GM23338 (cell line): ENCODE measurements at regions not wholly inside any gene's neighbourhood (a gene's known extent, or its start where the extent isn't known, plus 50 kb on each side); places are given as distances from the start of the nearest gene placed in this dataset.
A peak's percentile ranks its signal among the peaks of the same experiment; 100 is the strongest.

Experiments
- ATAC-seq: fragments of 200-7000 bp; cut with Tn5 transposase; 3 replicates; pipeline ENCODE4 v1.9.1; 2020
- DNase-seq: peaks from one replicate; pipeline ENCODE4 v3.0.0-alpha.2; 2015; ENCODE audit warnings: low spot score
- H2AFZ ChIP-seq: fragments of 200-600 bp; sonication (generic); 2 replicates; pipeline ENCODE4 v1.8.0; 2016; ENCODE audit warnings: antibody characterized with exemption, mild to moderate bottlenecking, moderate library complexity
- H3F3A ChIP-seq: fragments of 200-600 bp; sonication (generic); replicated peaks from 2 replicates; pipeline ENCODE4 v1.8.0; 2017; ENCODE audit warnings: antibody characterized with exemption, mixed run types, low read depth
- H3K27ac ChIP-seq: fragments of 200-600 bp; sonication (generic); 2 replicates; pipeline ENCODE4 v1.6.1; 2016; ENCODE audit warnings: low read depth
- H3K27me3 ChIP-seq: fragments of 200-600 bp; sonication (generic); 2 replicates; pipeline ENCODE4 v1.8.0; 2016; ENCODE audit warnings: mild to moderate bottlenecking, mixed run types, moderate library complexity; ENCODE audit not compliant: insufficient read depth
- H3K36me3 ChIP-seq: fragments of 200-600 bp; sonication (generic); 2 replicates; pipeline ENCODE4 v1.8.0; 2016; ENCODE audit warnings: mild to moderate bottlenecking; ENCODE audit not compliant: insufficient read depth
- H3K4me1 ChIP-seq: fragments of 200-600 bp; sonication (generic); 2 replicates; pipeline ENCODE4 v1.8.0; 2016; ENCODE audit warnings: mild to moderate bottlenecking, moderate library complexity; ENCODE audit not compliant: insufficient read depth
- H3K4me2 ChIP-seq: fragments of 200-600 bp; sonication (generic); 2 replicates; pipeline ENCODE4 v1.7.1; 2017; ENCODE audit warnings: mixed run types
- H3K4me3 ChIP-seq: fragments of 200-600 bp; sonication (generic); 2 replicates; pipeline ENCODE4 v1.6.1; 2016; ENCODE audit warnings: mixed run types
- H3K79me2 ChIP-seq: fragments of 200-600 bp; sonication (generic); replicated peaks from 2 replicates; pipeline ENCODE4 v1.8.0; 2017; ENCODE audit warnings: mild to moderate bottlenecking; ENCODE audit not compliant: insufficient read depth
- H3K9me2 ChIP-seq: fragments of 200-600 bp; sonication (generic); 2 replicates; pipeline ENCODE4 v1.8.0; 2017; ENCODE audit not compliant: insufficient read depth
- H4K20me1 ChIP-seq: fragments of 200-600 bp; sonication (generic); replicated peaks from 2 replicates; pipeline ENCODE4 v1.8.0; 2017; ENCODE audit warnings: mild to moderate bottlenecking; ENCODE audit not compliant: insufficient read depth
- H3K27ac Mint-ChIP-seq: 2 replicates; pipeline ENCODE4 v1.8.0; 2020; ENCODE audit warnings: inconsistent platforms, mild to moderate bottlenecking, moderate library complexity, mixed read lengths
- H3K27me3 Mint-ChIP-seq: 3 replicates; pipeline ENCODE4 v1.8.0; 2022; ENCODE audit warnings: low read depth, mild to moderate bottlenecking, moderate library complexity, mixed read lengths, inconsistent platforms; ENCODE audit not compliant: insufficient read depth, poor library complexity
- H3K36me3 Mint-ChIP-seq: 3 replicates; pipeline ENCODE4 v1.8.0; 2021; ENCODE audit warnings: low read depth, mild to moderate bottlenecking, inconsistent platforms, moderate library complexity, mixed read lengths
- H3K4me1 Mint-ChIP-seq: 3 replicates; pipeline ENCODE4 v1.8.0; 2020; ENCODE audit warnings: mild to moderate bottlenecking, inconsistent platforms, mixed read lengths
- H3K4me3 Mint-ChIP-seq: 3 replicates; pipeline ENCODE4 v1.8.0; 2021; ENCODE audit warnings: moderate library complexity, mild to moderate bottlenecking, inconsistent platforms, mixed read lengths
- H3K9me3 Mint-ChIP-seq: 3 replicates; pipeline ENCODE4 v1.8.0; 2020; ENCODE audit warnings: moderate library complexity, mild to moderate bottlenecking, inconsistent platforms, mixed read lengths
- CREB1 ChIP-seq: fragments of 250-450 bp; sonication (Bioruptor Pico); IDR thresholded peaks from 2 replicates; pipeline ENCODE4 v1.5.0; 2020; ENCODE audit warnings: low read depth, mild to moderate bottlenecking, moderate library complexity
- EZH2 ChIP-seq: fragments of 200-600 bp; sonication (generic); IDR thresholded peaks from one replicate; pipeline ENCODE4 v1.8.0; 2017; ENCODE audit warnings: antibody characterized with exemption, mild to moderate bottlenecking, low read depth; ENCODE audit not compliant: unreplicated experiment
- EZH2phosphoT487 ChIP-seq: fragments of 200-600 bp; sonication (generic); IDR thresholded peaks from one replicate; pipeline ENCODE4 v1.8.1; 2018; ENCODE audit warnings: antibody characterized with exemption; ENCODE audit not compliant: unreplicated experiment
- JUNB ChIP-seq: IDR thresholded peaks from one replicate; pipeline ENCODE4 v1.6.1; 2016; ENCODE audit warnings: antibody characterized with exemption; ENCODE audit not compliant: unreplicated experiment
- NANOG ChIP-seq: IDR thresholded peaks from 2 replicates; pipeline ENCODE4 v1.6.1; 2016; ENCODE audit warnings: antibody characterized with exemption, borderline replicate concordance
- POLR2AphosphoS5 ChIP-seq: IDR thresholded peaks from 2 replicates; pipeline ENCODE4 v1.6.1; 2016; ENCODE audit warnings: antibody characterized with exemption, low read depth
- STAT1 ChIP-seq: IDR thresholded peaks from one replicate; pipeline ENCODE4 v1.6.1; 2016; ENCODE audit warnings: antibody characterized with exemption; ENCODE audit not compliant: unreplicated experiment
- ZNF114 ChIP-seq: fragments of 250-450 bp; sonication (Bioruptor Pico); IDR thresholded peaks from 2 replicates; pipeline ENCODE4 v1.5.0; 2020; ENCODE audit warnings: mild to moderate bottlenecking, moderate library complexity
- ZNF331 ChIP-seq: fragments of 250-450 bp; sonication (Bioruptor Pico); IDR thresholded peaks from 2 replicates; pipeline ENCODE4 v1.5.0; 2020; ENCODE audit warnings: low read depth, mild to moderate bottlenecking, moderate library complexity
- TF ChIP-seq, protein P1 (sequence below): fragments of 250-450 bp; sonication (Bioruptor Pico); IDR thresholded peaks from 2 replicates; pipeline ENCODE4 v1.5.0; 2020; ENCODE audit warnings: mild to moderate bottlenecking, moderate library complexity
- TF ChIP-seq, protein P2 (sequence below), 2 experiments: fragments of 200-600 bp in 1 of 2; sonication (generic) in 1 of 2; conservative IDR thresholded peaks; 2 replicates each; pipeline versions ENCODE4 v1.5.1 to v1.6.1; 2016 to 2017; ENCODE audit warnings: antibody characterized with exemption in 2 of 2, low read depth in 2 of 2, mild to moderate bottlenecking in 2 of 2, moderate library complexity in 1 of 2
- TF ChIP-seq, protein P3 (sequence below): IDR thresholded peaks from 2 replicates; pipeline ENCODE4 v1.6.1; 2016; ENCODE audit warnings: antibody characterized with exemption
- TF ChIP-seq, protein P4 (sequence below): IDR thresholded peaks from one replicate; pipeline ENCODE4 v1.6.1; 2018; ENCODE audit warnings: antibody characterized with exemption; ENCODE audit not compliant: unreplicated experiment

DNA sequence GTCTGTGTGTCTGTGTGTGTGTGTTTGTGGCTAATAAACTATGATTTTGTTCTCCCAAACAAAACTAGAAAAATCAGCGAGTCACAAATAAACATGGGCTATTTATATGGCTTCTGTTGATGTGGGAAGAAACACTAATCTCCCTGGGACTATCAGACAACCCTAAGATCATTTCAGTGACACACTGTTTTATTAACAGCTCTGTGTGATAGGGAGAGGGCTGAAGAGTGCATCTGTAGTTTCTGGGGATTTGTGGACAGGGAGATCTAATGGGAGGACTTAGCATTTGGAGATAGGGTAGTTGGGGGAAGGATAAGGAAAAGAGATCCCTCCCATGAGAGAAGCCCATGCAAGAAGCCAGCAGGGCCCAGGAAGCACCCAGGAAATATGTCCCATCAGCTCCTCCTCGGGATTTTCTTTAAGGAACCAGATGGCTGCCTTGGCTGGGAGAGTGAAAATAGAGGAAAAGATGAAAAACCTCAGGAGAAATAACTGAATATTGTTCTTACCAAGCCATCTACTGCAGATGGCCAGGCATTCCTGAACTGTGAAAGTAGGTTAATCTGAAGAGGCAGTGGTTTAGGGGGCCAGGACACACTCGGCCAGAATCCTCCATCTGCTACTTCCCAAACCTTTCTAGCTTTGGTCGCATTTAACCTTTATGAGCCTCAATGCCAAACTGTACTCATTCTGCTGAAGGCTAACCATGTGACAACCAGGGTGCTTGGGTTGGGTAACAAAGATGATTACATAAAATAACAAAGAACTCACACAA, 253.4 kb downstream of the BTG1 start:
- Histone ChIP-seq H2AFZ (peak overlapping the region; percentile 30), H3K27me3 (no peaks in the 10 kb centered on the region), H3K4me3 (no peak overlapping the region), H3K27ac (no peak overlapping the region), H3K4me1 (no peaks in the 10 kb centered on the region), H3K9me2 (peaks cover 5% of the 10 kb centered on the region), H3K36me3 (no peaks in the 10 kb centered on the region), H4K20me1 (no peaks in the 10 kb centered on the region), H3F3A (no peaks in the 10 kb centered on the region), H3K79me2 (no peaks in the 10 kb centered on the region), H3K4me2 (no peak overlapping the region)
- Mint-ChIP-seq H3K27ac (0 out of 2 replicates have a peak overlapping the region, but pooled peaks have one; percentile 3), H3K36me3 (no peaks in the 10 kb centered on the region), H3K4me1 (peaks cover 3% of the 10 kb centered on the region; the same call in 1 of the 3 replicates), H3K4me3 (no peak overlapping the region), H3K27me3 (no peaks in the 10 kb centered on the region), H3K9me3 (no peaks in the 10 kb centered on the region)
- TF ChIP-seq ZNF331 (no peak), CREB1 (CRISPR knock-in tag) (no peak), EZH2phosphoT487 (no peak), POLR2AphosphoS5 (no peak), EZH2 (no peak), STAT1 (no peak), NANOG (no peak), ZNF114 (CRISPR knock-in tag) (no peak), JUNB (no peak)
- TF ChIP-seq, protein P1, sequence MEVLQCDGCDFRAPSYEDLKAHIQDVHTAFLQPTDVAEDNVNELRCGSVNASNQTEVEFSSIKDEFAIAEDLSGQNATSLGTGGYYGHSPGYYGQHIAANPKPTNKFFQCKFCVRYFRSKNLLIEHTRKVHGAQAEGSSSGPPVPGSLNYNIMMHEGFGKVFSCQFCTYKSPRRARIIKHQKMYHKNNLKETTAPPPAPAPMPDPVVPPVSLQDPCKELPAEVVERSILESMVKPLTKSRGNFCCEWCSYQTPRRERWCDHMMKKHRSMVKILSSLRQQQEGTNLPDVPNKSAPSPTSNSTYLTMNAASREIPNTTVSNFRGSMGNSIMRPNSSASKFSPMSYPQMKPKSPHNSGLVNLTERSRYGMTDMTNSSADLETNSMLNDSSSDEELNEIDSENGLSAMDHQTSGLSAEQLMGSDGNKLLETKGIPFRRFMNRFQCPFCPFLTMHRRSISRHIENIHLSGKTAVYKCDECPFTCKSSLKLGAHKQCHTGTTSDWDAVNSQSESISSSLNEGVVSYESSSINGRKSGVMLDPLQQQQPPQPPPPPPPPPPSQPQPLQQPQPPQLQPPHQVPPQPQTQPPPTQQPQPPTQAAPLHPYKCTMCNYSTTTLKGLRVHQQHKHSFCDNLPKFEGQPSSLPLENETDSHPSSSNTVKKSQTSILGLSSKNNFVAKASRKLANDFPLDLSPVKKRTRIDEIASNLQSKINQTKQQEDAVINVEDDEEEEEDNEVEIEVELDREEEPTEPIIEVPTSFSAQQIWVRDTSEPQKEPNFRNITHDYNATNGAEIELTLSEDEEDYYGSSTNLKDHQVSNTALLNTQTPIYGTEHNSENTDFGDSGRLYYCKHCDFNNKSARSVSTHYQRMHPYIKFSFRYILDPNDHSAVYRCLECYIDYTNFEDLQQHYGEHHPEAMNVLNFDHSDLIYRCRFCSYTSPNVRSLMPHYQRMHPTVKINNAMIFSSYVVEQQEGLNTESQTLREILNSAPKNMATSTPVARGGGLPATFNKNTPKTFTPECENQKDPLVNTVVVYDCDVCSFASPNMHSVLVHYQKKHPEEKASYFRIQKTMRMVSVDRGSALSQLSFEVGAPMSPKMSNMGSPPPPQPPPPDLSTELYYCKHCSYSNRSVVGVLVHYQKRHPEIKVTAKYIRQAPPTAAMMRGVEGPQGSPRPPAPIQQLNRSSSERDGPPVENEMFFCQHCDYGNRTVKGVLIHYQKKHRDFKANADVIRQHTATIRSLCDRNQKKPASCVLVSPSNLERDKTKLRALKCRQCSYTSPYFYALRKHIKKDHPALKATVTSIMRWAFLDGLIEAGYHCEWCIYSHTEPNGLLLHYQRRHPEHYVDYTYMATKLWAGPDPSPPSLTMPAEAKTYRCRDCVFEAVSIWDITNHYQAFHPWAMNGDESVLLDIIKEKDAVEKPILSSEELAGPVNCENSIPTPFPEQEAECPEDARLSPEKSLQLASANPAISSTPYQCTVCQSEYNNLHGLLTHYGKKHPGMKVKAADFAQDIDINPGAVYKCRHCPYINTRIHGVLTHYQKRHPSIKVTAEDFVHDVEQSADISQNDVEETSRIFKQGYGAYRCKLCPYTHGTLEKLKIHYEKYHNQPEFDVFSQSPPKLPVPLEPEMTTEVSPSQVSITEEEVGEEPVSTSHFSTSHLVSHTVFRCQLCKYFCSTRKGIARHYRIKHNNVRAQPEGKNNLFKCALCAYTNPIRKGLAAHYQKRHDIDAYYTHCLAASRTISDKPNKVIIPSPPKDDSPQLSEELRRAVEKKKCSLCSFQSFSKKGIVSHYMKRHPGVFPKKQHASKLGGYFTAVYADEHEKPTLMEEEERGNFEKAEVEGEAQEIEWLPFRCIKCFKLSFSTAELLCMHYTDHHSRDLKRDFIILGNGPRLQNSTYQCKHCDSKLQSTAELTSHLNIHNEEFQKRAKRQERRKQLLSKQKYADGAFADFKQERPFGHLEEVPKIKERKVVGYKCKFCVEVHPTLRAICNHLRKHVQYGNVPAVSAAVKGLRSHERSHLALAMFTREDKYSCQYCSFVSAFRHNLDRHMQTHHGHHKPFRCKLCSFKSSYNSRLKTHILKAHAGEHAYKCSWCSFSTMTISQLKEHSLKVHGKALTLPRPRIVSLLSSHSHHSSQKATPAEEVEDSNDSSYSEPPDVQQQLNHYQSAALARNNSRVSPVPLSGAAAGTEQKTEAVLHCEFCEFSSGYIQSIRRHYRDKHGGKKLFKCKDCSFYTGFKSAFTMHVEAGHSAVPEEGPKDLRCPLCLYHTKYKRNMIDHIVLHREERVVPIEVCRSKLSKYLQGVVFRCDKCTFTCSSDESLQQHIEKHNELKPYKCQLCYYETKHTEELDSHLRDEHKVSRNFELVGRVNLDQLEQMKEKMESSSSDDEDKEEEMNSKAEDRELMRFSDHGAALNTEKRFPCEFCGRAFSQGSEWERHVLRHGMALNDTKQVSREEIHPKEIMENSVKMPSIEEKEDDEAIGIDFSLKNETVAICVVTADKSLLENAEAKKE, result no peak
- TF ChIP-seq, protein P2, sequence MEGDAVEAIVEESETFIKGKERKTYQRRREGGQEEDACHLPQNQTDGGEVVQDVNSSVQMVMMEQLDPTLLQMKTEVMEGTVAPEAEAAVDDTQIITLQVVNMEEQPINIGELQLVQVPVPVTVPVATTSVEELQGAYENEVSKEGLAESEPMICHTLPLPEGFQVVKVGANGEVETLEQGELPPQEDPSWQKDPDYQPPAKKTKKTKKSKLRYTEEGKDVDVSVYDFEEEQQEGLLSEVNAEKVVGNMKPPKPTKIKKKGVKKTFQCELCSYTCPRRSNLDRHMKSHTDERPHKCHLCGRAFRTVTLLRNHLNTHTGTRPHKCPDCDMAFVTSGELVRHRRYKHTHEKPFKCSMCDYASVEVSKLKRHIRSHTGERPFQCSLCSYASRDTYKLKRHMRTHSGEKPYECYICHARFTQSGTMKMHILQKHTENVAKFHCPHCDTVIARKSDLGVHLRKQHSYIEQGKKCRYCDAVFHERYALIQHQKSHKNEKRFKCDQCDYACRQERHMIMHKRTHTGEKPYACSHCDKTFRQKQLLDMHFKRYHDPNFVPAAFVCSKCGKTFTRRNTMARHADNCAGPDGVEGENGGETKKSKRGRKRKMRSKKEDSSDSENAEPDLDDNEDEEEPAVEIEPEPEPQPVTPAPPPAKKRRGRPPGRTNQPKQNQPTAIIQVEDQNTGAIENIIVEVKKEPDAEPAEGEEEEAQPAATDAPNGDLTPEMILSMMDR (conservative IDR thresholded peaks at IDR 0.05; ENCODE audit: low read depth in 2 of 2), result no peak
- TF ChIP-seq, protein P3, sequence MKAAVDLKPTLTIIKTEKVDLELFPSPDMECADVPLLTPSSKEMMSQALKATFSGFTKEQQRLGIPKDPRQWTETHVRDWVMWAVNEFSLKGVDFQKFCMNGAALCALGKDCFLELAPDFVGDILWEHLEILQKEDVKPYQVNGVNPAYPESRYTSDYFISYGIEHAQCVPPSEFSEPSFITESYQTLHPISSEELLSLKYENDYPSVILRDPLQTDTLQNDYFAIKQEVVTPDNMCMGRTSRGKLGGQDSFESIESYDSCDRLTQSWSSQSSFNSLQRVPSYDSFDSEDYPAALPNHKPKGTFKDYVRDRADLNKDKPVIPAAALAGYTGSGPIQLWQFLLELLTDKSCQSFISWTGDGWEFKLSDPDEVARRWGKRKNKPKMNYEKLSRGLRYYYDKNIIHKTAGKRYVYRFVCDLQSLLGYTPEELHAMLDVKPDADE, result no peak
- TF ChIP-seq, protein P4, sequence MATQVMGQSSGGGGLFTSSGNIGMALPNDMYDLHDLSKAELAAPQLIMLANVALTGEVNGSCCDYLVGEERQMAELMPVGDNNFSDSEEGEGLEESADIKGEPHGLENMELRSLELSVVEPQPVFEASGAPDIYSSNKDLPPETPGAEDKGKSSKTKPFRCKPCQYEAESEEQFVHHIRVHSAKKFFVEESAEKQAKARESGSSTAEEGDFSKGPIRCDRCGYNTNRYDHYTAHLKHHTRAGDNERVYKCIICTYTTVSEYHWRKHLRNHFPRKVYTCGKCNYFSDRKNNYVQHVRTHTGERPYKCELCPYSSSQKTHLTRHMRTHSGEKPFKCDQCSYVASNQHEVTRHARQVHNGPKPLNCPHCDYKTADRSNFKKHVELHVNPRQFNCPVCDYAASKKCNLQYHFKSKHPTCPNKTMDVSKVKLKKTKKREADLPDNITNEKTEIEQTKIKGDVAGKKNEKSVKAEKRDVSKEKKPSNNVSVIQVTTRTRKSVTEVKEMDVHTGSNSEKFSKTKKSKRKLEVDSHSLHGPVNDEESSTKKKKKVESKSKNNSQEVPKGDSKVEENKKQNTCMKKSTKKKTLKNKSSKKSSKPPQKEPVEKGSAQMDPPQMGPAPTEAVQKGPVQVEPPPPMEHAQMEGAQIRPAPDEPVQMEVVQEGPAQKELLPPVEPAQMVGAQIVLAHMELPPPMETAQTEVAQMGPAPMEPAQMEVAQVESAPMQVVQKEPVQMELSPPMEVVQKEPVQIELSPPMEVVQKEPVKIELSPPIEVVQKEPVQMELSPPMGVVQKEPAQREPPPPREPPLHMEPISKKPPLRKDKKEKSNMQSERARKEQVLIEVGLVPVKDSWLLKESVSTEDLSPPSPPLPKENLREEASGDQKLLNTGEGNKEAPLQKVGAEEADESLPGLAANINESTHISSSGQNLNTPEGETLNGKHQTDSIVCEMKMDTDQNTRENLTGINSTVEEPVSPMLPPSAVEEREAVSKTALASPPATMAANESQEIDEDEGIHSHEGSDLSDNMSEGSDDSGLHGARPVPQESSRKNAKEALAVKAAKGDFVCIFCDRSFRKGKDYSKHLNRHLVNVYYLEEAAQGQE, result no peak
- DNase-seq, result no peak
- ATAC-seq, result no peak
